Nephron progenitor cell (in vitro differentiated cells): ENCODE measurements at regions not wholly inside any gene's neighbourhood (a gene's known extent, or its start where the extent isn't known, plus 50 kb on each side); places are given as distances from the start of the nearest gene placed in this dataset.

Experiments
- DNase-seq: peaks from one replicate; pipeline ENCODE4 v3.0.0; 2021
- H3K27ac Mint-ChIP-seq: 2 replicates; pipeline ENCODE4 v1.8.0; 2021; ENCODE audit warnings: mild to moderate bottlenecking, moderate library complexity, mixed read lengths
- H3K27me3 Mint-ChIP-seq: 2 replicates; pipeline ENCODE4 v1.8.0; 2021; ENCODE audit warnings: mild to moderate bottlenecking, low read depth, mixed read lengths; ENCODE audit not compliant: poor library complexity
- H3K36me3 Mint-ChIP-seq: 2 replicates; pipeline ENCODE4 v1.8.0; 2021; ENCODE audit warnings: low read depth, mixed read lengths
- H3K4me1 Mint-ChIP-seq: 2 replicates; pipeline ENCODE4 v1.8.0; 2021; ENCODE audit warnings: mixed read lengths
- H3K4me3 Mint-ChIP-seq: 2 replicates; pipeline ENCODE4 v1.8.0; 2021; ENCODE audit warnings: mild to moderate bottlenecking, moderate library complexity, mixed read lengths
- H3K9me3 Mint-ChIP-seq: 2 replicates; pipeline ENCODE4 v1.8.0; 2021; ENCODE audit warnings: mild to moderate bottlenecking, moderate library complexity, mixed read lengths
- CTCF ChIP-seq: fragments of 200-600 bp; sonication (generic); IDR thresholded peaks from 2 replicates; pipeline ENCODE4 v1.5.0; 2021; ENCODE audit warnings: antibody characterized with exemption

- H3K36me3 Mint-ChIP-seq: no peaks in the 10 kb centered on the region
Measured at GRCh38 chr12:103197725-103198388, 240.4 kb downstream of the ASCL1 start.

GRCh38 chr12:103198499-103198898, 241.0 kb downstream of the ASCL1 start:
- Mint-ChIP-seq H3K27ac (no peak overlapping the region), H3K9me3 (peaks cover 12% of the 10 kb centered on the region), H3K4me3 (no peak overlapping the region), H3K4me1 (no peaks in the 10 kb centered on the region), H3K27me3 (peaks cover 5% of the 10 kb centered on the region), H3K36me3 (no peaks in the 10 kb centered on the region)
- DNase-seq: no peak
- TF ChIP-seq CTCF: no peak

More at GRCh38 chr12:103197725-103198388, 240.4 kb downstream of the ASCL1 start:
- Mint-ChIP-seq H3K27ac (no peak overlapping the region), H3K4me1 (no peaks in the 10 kb centered on the region), H3K27me3 (peaks cover 7% of the 10 kb centered on the region), H3K9me3 (peaks cover 11% of the 10 kb centered on the region), H3K4me3 (no peak overlapping the region)
- TF ChIP-seq CTCF: no peak
- no peak for DNase-seq

DNA sequence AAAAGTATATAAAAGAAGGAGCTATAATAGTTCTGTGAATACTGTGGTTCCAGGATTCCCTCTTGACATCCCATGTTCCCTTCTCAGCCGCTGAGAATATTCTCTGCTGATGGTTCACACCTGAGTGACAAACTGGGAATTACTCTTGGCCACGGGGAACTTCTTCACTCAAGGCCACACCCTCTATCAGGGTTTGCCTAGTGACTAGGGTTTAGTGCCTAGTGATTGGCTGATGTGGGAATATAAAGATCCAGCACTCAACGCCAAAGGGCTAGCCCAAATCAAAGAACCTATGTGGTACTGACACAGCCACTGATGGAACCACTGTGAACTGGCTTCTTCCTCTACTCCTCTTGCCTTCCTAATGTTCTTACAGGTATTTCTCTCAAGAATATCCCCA, 248.4 kb downstream of the ASCL1 start:
- no peak for TF ChIP-seq CTCF
- no peak overlapping the region for H3K4me3 Mint-ChIP-seq
- peaks cover 5% of the 10 kb centered on the region for H3K4me1 Mint-ChIP-seq
- H3K27me3 Mint-ChIP-seq: peaks cover 8% of the 10 kb centered on the region
- H3K36me3 Mint-ChIP-seq: no peaks in the 10 kb centered on the region
- no peak overlapping the region for H3K27ac Mint-ChIP-seq
- peaks cover 11% of the 10 kb centered on the region for H3K9me3 Mint-ChIP-seq
- DNase-seq: no peak

- no peak for TF ChIP-seq CTCF
- no peaks in the 10 kb centered on the region for H3K36me3 Mint-ChIP-seq
- no peak overlapping the region for H3K27ac Mint-ChIP-seq
- no peak overlapping the region for H3K4me3 Mint-ChIP-seq
- H3K9me3 Mint-ChIP-seq: peaks cover 11% of the 10 kb centered on the region
- H3K27me3 Mint-ChIP-seq: peaks cover 12% of the 10 kb centered on the region
- H3K4me1 Mint-ChIP-seq: peaks cover 5% of the 10 kb centered on the region
- DNase-seq: no peak
Measured at GRCh38 chr12:103207936-103208335, 250.5 kb downstream of the ASCL1 start.

DNA sequence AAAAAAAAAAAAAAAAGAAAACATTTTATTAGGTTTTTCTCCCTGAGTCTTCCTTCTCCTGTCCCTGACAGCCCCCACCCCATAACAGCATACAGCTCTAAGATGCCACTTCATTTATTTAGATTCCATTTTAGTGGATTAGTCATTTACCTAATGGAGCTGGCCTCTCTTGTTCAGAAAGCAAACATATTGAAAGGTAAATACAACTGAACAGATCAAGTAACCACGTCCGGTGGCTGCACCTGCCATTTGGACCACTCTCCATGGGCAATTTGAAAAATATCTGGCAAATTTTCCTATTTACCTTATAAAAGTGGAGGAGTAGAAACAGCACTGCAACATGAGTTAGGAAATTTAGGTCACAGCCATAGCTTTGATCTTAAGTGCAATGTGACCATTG, 254.6 kb downstream of the C12orf42 start:
- no peaks in the 10 kb centered on the region for H3K4me1 Mint-ChIP-seq
- no peaks in the 10 kb centered on the region for H3K36me3 Mint-ChIP-seq
- no peak overlapping the region for H3K4me3 Mint-ChIP-seq
- no peak for DNase-seq
- TF ChIP-seq CTCF: no peak
- H3K27me3 Mint-ChIP-seq: peaks cover 4% of the 10 kb centered on the region
- no peak overlapping the region for H3K27ac Mint-ChIP-seq
- H3K9me3 Mint-ChIP-seq: no peaks in the 10 kb centered on the region

- DNase-seq: no peak
- H3K27ac Mint-ChIP-seq: no peak overlapping the region
- H3K27me3 Mint-ChIP-seq: peaks cover 7% of the 10 kb centered on the region
- no peak for TF ChIP-seq CTCF
- no peaks in the 10 kb centered on the region for H3K4me1 Mint-ChIP-seq
- no peaks in the 10 kb centered on the region for H3K36me3 Mint-ChIP-seq
- no peaks in the 10 kb centered on the region for H3K9me3 Mint-ChIP-seq
- no peak overlapping the region for H3K4me3 Mint-ChIP-seq
Measured at GRCh38 chr12:103244596-103244995, 251.2 kb downstream of the C12orf42 start.
